Keratinocyte (primary cell): ENCODE measurements at regions not wholly inside any gene's neighbourhood (a gene's known extent, or its start where the extent isn't known, plus 50 kb on each side); places are given as distances from the start of the nearest gene placed in this dataset.

Experiments used
- DNase-seq: peaks from one replicate; pipeline ENCODE4 v3.0.0-alpha.2; 2011; ENCODE audit warnings: low read depth, missing footprints, low spot score
- FAIRE-seq: peaks from 2 replicates; lab custom pipeline; 2011; peaks lifted over from hg19 to GRCh38; lab: Jason Lieb, UNC
- H2AFZ ChIP-seq: 2 replicates; pipeline ENCODE4 v1.6.0; 2012; ENCODE audit warnings: low read length, control low read depth, inconsistent platforms; ENCODE audit not compliant: control insufficient read depth
- H3K27ac ChIP-seq: 2 replicates; pipeline ENCODE4 v1.5.1; 2011; ENCODE audit warnings: low read length; ENCODE audit not compliant: control insufficient read depth, insufficient read depth
- H3K27me3 ChIP-seq: 3 replicates; pipeline ENCODE4 v1.6.0; 2011; ENCODE audit warnings: low read length; ENCODE audit not compliant: control insufficient read depth, insufficient read depth; ENCODE audit errors: extremely low read depth
- H3K36me3 ChIP-seq, 2 experiments: 2 replicates in 1 of 2; 3 replicates in 1 of 2; pipeline ENCODE4 v1.5.1; 2011; ENCODE audit warnings: low read length in 2 of 2, mild to moderate bottlenecking in 1 of 2; ENCODE audit not compliant: control insufficient read depth in 2 of 2, insufficient read depth in 2 of 2; ENCODE audit errors: extremely low read depth in 1 of 2
- H3K4me1 ChIP-seq: 3 replicates; pipeline ENCODE4 v1.5.1; 2011; ENCODE audit warnings: low read length; ENCODE audit not compliant: control insufficient read depth, insufficient read depth; ENCODE audit errors: extremely low read depth
- H3K4me2 ChIP-seq: 3 replicates; pipeline ENCODE4 v1.6.0; 2011; ENCODE audit warnings: low read depth, low read length; ENCODE audit not compliant: control insufficient read depth, insufficient read depth; ENCODE audit errors: extremely low read depth
- H3K4me3 ChIP-seq, 3 experiments: fragments of 200-600 bp in 1 of 3; sonication (generic) in 1 of 3; 2 replicates in 2 of 3; 3 replicates in 1 of 3; pipeline ENCODE4 v1.5.1; 2011 to 2016; ENCODE audit warnings: low read length in 3 of 3, mild to moderate bottlenecking in 3 of 3, control low read depth in 2 of 3, inconsistent platforms in 1 of 3, low read depth in 1 of 3, mixed read lengths in 1 of 3, mixed run types in 1 of 3, moderate library complexity in 1 of 3; ENCODE audit not compliant: control insufficient read depth in 2 of 3, insufficient read depth in 2 of 3; ENCODE audit errors: extremely low read depth in 1 of 3
- H3K79me2 ChIP-seq: 2 replicates; pipeline ENCODE4 v1.6.0; 2012; ENCODE audit warnings: low read length; ENCODE audit not compliant: control insufficient read depth, insufficient read depth
- H3K9ac ChIP-seq: 3 replicates; pipeline ENCODE4 v1.6.0; 2011; ENCODE audit warnings: low read length; ENCODE audit not compliant: control insufficient read depth, insufficient read depth; ENCODE audit errors: extremely low read depth
- H3K9me1 ChIP-seq: 3 replicates; pipeline ENCODE4 v1.6.0; 2011; ENCODE audit warnings: low read length; ENCODE audit not compliant: control insufficient read depth, insufficient read depth; ENCODE audit errors: extremely low read depth
- H3K9me3 ChIP-seq: 2 replicates; pipeline ENCODE4 v1.5.1; 2012; ENCODE audit warnings: low read depth, low read length; ENCODE audit not compliant: control insufficient read depth
- H4K20me1 ChIP-seq: 3 replicates; pipeline ENCODE4 v1.6.0; 2011; ENCODE audit warnings: low read length; ENCODE audit not compliant: control insufficient read depth, insufficient read depth; ENCODE audit errors: extremely low read depth
- CTCF ChIP-seq, 3 experiments: IDR thresholded peaks in 1 of 3; conservative IDR thresholded peaks in 1 of 3; optimal IDR thresholded peaks in 1 of 3; 2 replicates in 2 of 3; 3 replicates in 1 of 3; pipeline versions ENCODE3 to v1.5.1; 2011; ENCODE audit warnings: low read length in 3 of 3, mild to moderate bottlenecking in 3 of 3, moderate library complexity in 2 of 3, control low read depth in 1 of 3, inconsistent platforms in 1 of 3; ENCODE audit not compliant: insufficient read depth in 2 of 3; ENCODE audit errors: extremely low read depth in 1 of 3
- EZH2 ChIP-seq: IDR thresholded peaks from one replicate; pipeline ENCODE4 v1.6.1; 2012; ENCODE audit warnings: inconsistent platforms, mild to moderate bottlenecking, low read length, moderate library complexity
- dilution Hi-C: fragments of 300-500 bp; cut with MboI; formaldehyde crosslinking; loops from one replicate; pipeline ENCODE4 v1.7.0; 2020; ENCODE audit warnings: low sequenced_read_pairs; ENCODE audit not compliant: extremely low pct_ligation_motif_present

GRCh38 chr3:110149763-110150162 lies 812.4 kb upstream of the DPPA4 start:
- Histone ChIP-seq H3K4me3 (no peak overlapping the region), H3K9ac (no peak overlapping the region), H3K79me2 (no peaks in the 10 kb centered on the region), H3K27ac (no peak overlapping the region), H3K4me2 (no peak overlapping the region), H3K9me3 (no peaks in the 10 kb centered on the region), H3K27me3 (no peaks in the 10 kb centered on the region), H3K36me3 (no peaks in the 10 kb centered on the region), H3K9me1 (no peaks in the 10 kb centered on the region), H2AFZ (no peak overlapping the region), H3K4me1 (no peaks in the 10 kb centered on the region), H4K20me1 (no peaks in the 10 kb centered on the region)
- dilution Hi-C loops, result no loop called here
- DNase-seq (no peak), FAIRE-seq (no peak)
- TF ChIP-seq EZH2 (no peak), CTCF (optimal IDR thresholded peaks at IDR 0.05 in 1 of 3, IDR thresholded peaks at IDR 0.05 in 1 of 3, conservative IDR thresholded peaks at IDR 0.05 in 1 of 3; ENCODE audit: extremely low read depth in 1 of 3, insufficient read depth in 2 of 3, low read length in 3 of 3) (no peak)

- no peak for FAIRE-seq
- no peaks in the 10 kb centered on the region for H3K27me3 ChIP-seq
- dilution Hi-C loops, result no loop called here
Measured at GRCh38 chr3:110157221-110157620, 819.9 kb upstream of the DPPA4 start.

More at GRCh38 chr3:110157221-110157620, 819.9 kb upstream of the DPPA4 start:
- Histone ChIP-seq H3K4me2 (no peak overlapping the region), H4K20me1 (no peaks in the 10 kb centered on the region), H3K9me1 (no peaks in the 10 kb centered on the region), H2AFZ (no peak overlapping the region), H3K4me1 (no peaks in the 10 kb centered on the region), H3K27ac (no peak overlapping the region), H3K9ac (no peak overlapping the region), H3K79me2 (no peaks in the 10 kb centered on the region), H3K36me3 (no peaks in the 10 kb centered on the region), H3K9me3 (no peaks in the 10 kb centered on the region), H3K4me3 (no peak overlapping the region)
- no peak for TF ChIP-seq EZH2
- TF ChIP-seq CTCF (optimal IDR thresholded peaks at IDR 0.05 in 1 of 3, IDR thresholded peaks at IDR 0.05 in 1 of 3, conservative IDR thresholded peaks at IDR 0.05 in 1 of 3; ENCODE audit: extremely low read depth in 1 of 3, insufficient read depth in 2 of 3, low read length in 3 of 3), result no peak
- no peak for DNase-seq
